ENCODE measurements at regions not wholly inside any gene's neighbourhood (a gene's known extent, or its start where the extent isn't known, plus 50 kb on each side); places are given as distances from the start of the nearest gene placed in this dataset.

DNA sequence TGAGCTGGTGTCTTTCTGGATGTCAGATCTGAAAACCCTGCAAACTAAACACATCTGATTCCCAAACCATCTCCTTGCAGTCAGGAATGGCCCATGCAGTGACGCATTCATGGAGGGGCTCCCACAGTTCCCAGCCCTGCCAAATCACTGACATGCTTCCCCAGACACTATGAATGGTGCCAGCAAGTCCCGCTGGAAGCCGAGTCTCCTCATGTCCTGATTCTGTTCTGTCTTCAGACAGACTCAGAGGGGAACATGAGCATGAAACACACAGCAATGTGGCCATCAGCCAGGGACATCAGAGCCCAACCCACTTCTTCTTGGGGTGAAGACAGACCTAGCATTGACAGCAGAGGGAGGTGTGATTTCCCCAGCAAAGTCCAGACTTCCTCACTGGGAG lies 83.7 kb downstream of the TTC32 start:
- Histone ChIP-seq H2AFZ (ENCODE audit: low read depth) (no peak overlapping the region), H3K79me2 (ENCODE audit: insufficient read depth, low read depth) (no peaks in the 10 kb centered on the region), H3K9ac (no peak overlapping the region), H3K27ac (no peak overlapping the region), H3K4me2 (no peak overlapping the region), H3K4me3 (IDR thresholded peaks at IDR 0.05; ENCODE audit: insufficient read depth, low read depth, low read length) (no peak overlapping the region), H3K27me3 (ENCODE audit: insufficient read depth, low read depth) (no peaks in the 10 kb centered on the region), H3K4me1 (ENCODE audit: low read depth, poor library complexity, severe bottlenecking) (no peaks in the 10 kb centered on the region), H3K36me3 (ENCODE audit: insufficient read depth) (no peaks in the 10 kb centered on the region), H4K20me1 (ENCODE audit: insufficient read depth) (no peaks in the 10 kb centered on the region)
- TF ChIP-seq, protein P1, sequence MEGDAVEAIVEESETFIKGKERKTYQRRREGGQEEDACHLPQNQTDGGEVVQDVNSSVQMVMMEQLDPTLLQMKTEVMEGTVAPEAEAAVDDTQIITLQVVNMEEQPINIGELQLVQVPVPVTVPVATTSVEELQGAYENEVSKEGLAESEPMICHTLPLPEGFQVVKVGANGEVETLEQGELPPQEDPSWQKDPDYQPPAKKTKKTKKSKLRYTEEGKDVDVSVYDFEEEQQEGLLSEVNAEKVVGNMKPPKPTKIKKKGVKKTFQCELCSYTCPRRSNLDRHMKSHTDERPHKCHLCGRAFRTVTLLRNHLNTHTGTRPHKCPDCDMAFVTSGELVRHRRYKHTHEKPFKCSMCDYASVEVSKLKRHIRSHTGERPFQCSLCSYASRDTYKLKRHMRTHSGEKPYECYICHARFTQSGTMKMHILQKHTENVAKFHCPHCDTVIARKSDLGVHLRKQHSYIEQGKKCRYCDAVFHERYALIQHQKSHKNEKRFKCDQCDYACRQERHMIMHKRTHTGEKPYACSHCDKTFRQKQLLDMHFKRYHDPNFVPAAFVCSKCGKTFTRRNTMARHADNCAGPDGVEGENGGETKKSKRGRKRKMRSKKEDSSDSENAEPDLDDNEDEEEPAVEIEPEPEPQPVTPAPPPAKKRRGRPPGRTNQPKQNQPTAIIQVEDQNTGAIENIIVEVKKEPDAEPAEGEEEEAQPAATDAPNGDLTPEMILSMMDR (conservative IDR thresholded peaks at IDR 0.05; ENCODE audit: low read depth, low read length): no peak

DNA sequence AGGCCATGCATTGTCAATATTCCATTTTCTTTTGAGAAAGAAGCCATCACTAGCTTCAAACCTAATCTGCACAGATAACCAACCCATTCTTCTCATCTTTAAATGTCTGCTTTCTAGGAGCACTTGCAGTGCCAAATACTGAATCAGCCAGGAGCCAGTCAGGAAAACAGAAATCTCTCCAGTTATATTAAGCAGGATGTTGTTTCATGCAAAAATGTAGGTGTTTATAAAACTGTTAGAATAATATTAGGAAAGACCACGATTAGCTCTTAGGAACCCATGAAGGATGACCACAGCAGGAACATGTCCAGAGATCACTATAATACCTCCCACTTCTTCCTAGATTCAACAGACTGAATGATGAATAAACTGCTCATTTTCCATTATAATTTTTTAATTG lies 86.0 kb downstream of the TTC32 start:
- no peaks in the 10 kb centered on the region for H3K79me2 ChIP-seq (ENCODE audit: insufficient read depth, low read depth)
- H3K4me2 ChIP-seq: no peak overlapping the region
- H3K27me3 ChIP-seq (ENCODE audit: insufficient read depth, low read depth): no peaks in the 10 kb centered on the region
- H3K9ac ChIP-seq: no peak overlapping the region
- H3K4me3 ChIP-seq (IDR thresholded peaks at IDR 0.05; ENCODE audit: insufficient read depth, low read depth, low read length): no peak overlapping the region
- no peaks in the 10 kb centered on the region for H3K4me1 ChIP-seq (ENCODE audit: low read depth, poor library complexity, severe bottlenecking)
- no peaks in the 10 kb centered on the region for H4K20me1 ChIP-seq (ENCODE audit: insufficient read depth)
- H2AFZ ChIP-seq (ENCODE audit: low read depth): no peak overlapping the region
- no peak overlapping the region for H3K27ac ChIP-seq
- no peaks in the 10 kb centered on the region for H3K36me3 ChIP-seq (ENCODE audit: insufficient read depth)
- TF ChIP-seq, protein P1 (conservative IDR thresholded peaks at IDR 0.05; ENCODE audit: low read depth, low read length): no peak

GRCh38 chr2:19812166-19812565 lies 89.6 kb downstream of the TTC32 start:
- TF ChIP-seq, protein P1 (conservative IDR thresholded peaks at IDR 0.05; ENCODE audit: low read depth, low read length): no peak
- Histone ChIP-seq H3K27ac (no peak overlapping the region), H2AFZ (ENCODE audit: low read depth) (no peak overlapping the region), H3K4me1 (ENCODE audit: low read depth, poor library complexity, severe bottlenecking) (no peaks in the 10 kb centered on the region), H3K36me3 (ENCODE audit: insufficient read depth) (no peaks in the 10 kb centered on the region), H4K20me1 (ENCODE audit: insufficient read depth) (no peaks in the 10 kb centered on the region), H3K79me2 (ENCODE audit: insufficient read depth, low read depth) (no peaks in the 10 kb centered on the region), H3K4me3 (IDR thresholded peaks at IDR 0.05; ENCODE audit: insufficient read depth, low read depth, low read length) (no peak overlapping the region), H3K27me3 (ENCODE audit: insufficient read depth, low read depth) (no peaks in the 10 kb centered on the region), H3K4me2 (no peak overlapping the region), H3K9ac (no peak overlapping the region)

- Histone ChIP-seq H3K4me3 (IDR thresholded peaks at IDR 0.05; ENCODE audit: insufficient read depth, low read depth, low read length) (no peak overlapping the region), H3K4me2 (no peak overlapping the region), H3K27me3 (ENCODE audit: insufficient read depth, low read depth) (no peaks in the 10 kb centered on the region), H3K79me2 (ENCODE audit: insufficient read depth, low read depth) (no peaks in the 10 kb centered on the region), H3K4me1 (ENCODE audit: low read depth, poor library complexity, severe bottlenecking) (no peaks in the 10 kb centered on the region), H3K36me3 (ENCODE audit: insufficient read depth) (no peaks in the 10 kb centered on the region), H4K20me1 (ENCODE audit: insufficient read depth) (no peaks in the 10 kb centered on the region), H3K27ac (no peak overlapping the region), H2AFZ (ENCODE audit: low read depth) (no peak overlapping the region), H3K9ac (no peak overlapping the region)
- TF ChIP-seq, protein P1 (conservative IDR thresholded peaks at IDR 0.05; ENCODE audit: low read depth, low read length): no peak
These were observed 90.6 kb downstream of the TTC32 start for GRCh38 chr2:19811186-19811585.

Measured in KMS-11 (cell line).